Sigmoid colon (tissue), 4 donors: ENCODE measurements at regions not wholly inside any gene's neighbourhood (a gene's known extent, or its start where the extent isn't known, plus 50 kb on each side); places are given as distances from the start of the nearest gene placed in this dataset.

ENCODE experiments used
- CTCF ChIP-seq, 4 experiments: fragments of 450-650 bp in 3 of 4; fragments of 200-600 bp in 1 of 4; IDR thresholded peaks; one replicate each; pipeline ENCODE4 v1.5.1; 2016 to 2019; ENCODE audit warnings: antibody characterized with exemption in 4 of 4, mild to moderate bottlenecking in 3 of 4, moderate library complexity in 2 of 4
- POLR2A ChIP-seq, 2 donors: fragments of 450-650 bp; IDR thresholded peaks; one replicate each; pipeline ENCODE4 v1.6.1; 2016; ENCODE audit warnings: antibody characterized with exemption in 2 of 2, mild to moderate bottlenecking in 2 of 2, moderate library complexity in 2 of 2
- POLR2AphosphoS5 ChIP-seq, 4 donors: sonication (generic); formaldehyde crosslinking; IDR thresholded peaks; one replicate each; pipeline ENCODE4 v1.6.1; 2017; ENCODE audit warnings: antibody characterized with exemption in 4 of 4

GRCh38 chr6:144479991-144480390 lies 194.9 kb downstream of the UTRN start:
- no peak for TF ChIP-seq CTCF (IDR thresholded peaks at IDR 0.05)
- no peak for TF ChIP-seq POLR2A (IDR thresholded peaks at IDR 0.05)
- no peak for TF ChIP-seq POLR2AphosphoS5 (IDR thresholded peaks at IDR 0.05)
